Upper lobe of left lung (tissue), 4 donors: ENCODE measurements at regions not wholly inside any gene's neighbourhood (a gene's known extent, or its start where the extent isn't known, plus 50 kb on each side); places are given as distances from the start of the nearest gene placed in this dataset.

Experiments used
- CTCF ChIP-seq, 6 experiments: fragments of 450-650 bp in 4 of 6; fragments of 200-600 bp in 2 of 6; sonication (generic) in 2 of 6; IDR thresholded peaks; one replicate each; pipeline ENCODE4 v1.5.1; 2016 to 2019; ENCODE audit warnings: antibody characterized with exemption in 6 of 6
- EP300 ChIP-seq, 4 donors: sonication (generic); formaldehyde crosslinking; IDR thresholded peaks; one replicate each; pipeline ENCODE4 v1.5.1; 2017; ENCODE audit warnings: antibody characterized with exemption in 4 of 4, control low read depth in 2 of 4
- POLR2A ChIP-seq, 4 donors: fragments of 450-650 bp; IDR thresholded peaks; one replicate each; pipeline ENCODE4 v1.5.1; 2016 to 2017; ENCODE audit warnings: antibody characterized with exemption in 4 of 4, mild to moderate bottlenecking in 2 of 4
- POLR2AphosphoS5 ChIP-seq, 2 donors: sonication (generic); formaldehyde crosslinking; IDR thresholded peaks; one replicate each; pipeline ENCODE4 v1.5.1; 2017; ENCODE audit warnings: antibody characterized with exemption in 2 of 2

GRCh38 chr1:56068908-56069307 lies 510.5 kb downstream of the PLPP3 start:
- TF ChIP-seq CTCF (IDR thresholded peaks at IDR 0.05) = no peak
- no peak for TF ChIP-seq POLR2AphosphoS5 (IDR thresholded peaks at IDR 0.05)
- TF ChIP-seq EP300 (IDR thresholded peaks at IDR 0.05) = no peak
- TF ChIP-seq POLR2A (IDR thresholded peaks at IDR 0.05) = no peak
